ENCODE measurements at regions not wholly inside any gene's neighbourhood (a gene's known extent, or its start where the extent isn't known, plus 50 kb on each side); places are given as distances from the start of the nearest gene placed in this dataset.

- DNase-seq = no peak
- Histone ChIP-seq H3K9me3 (peaks cover 0 to 4% (median 0%) of the 10 kb centered on the region in 4 donors), H3K4me1 (no peaks in the 10 kb centered on the region)
Observed at GRCh38 chr3:10560060-10560861, 54.9 kb upstream of the ATP2B2 start.

DNA sequence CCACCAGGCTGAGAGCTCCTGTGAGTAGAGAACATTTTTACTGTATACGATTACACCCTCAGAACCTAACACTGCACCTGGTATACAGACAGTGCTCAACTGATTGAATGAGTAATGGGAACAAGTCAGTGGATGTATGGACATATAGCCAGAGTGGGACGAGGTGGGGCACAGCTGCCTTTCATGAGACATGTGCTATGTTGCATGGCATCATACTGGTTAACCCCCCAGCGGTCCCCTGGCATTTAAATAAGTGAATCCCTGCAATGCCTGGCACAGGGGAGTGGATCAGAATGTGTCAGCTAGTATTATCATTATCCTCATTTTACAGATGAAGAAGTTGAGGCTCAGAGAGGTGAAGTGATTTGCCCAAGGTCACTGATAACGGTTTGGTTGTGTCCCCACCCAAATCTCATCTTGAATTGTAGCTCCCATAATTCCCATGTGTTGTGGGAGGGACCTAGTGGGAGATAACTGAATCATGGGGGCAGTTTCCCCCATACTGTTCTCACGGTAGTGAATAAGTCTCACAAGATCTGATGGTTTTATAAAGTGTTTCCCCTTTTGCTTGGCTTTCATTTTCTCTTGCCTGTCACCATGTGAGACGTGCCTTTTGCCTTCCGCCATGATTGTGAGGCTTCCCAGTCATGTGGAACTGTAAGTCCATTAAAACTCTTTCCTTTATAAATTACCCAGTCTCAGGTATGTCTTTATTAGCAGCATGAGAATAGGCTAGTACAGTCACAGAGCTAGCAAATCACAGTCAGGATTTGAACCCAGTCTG is 56.0 kb upstream of the ATP2B2 start:
- no peak for DNase-seq
- no peaks in the 10 kb centered on the region for H3K27me3 ChIP-seq
- no peak overlapping the region for H3K4me3 ChIP-seq
- H3K27ac ChIP-seq = no peak overlapping the region
- H3K36me3 ChIP-seq = no peaks in the 10 kb centered on the region
- peaks cover 0 to 4% (median 0%) of the 10 kb centered on the region in 4 donors for H3K9me3 ChIP-seq
- no peak for TF ChIP-seq POLR2A (IDR thresholded peaks at IDR 0.05)
- TF ChIP-seq, protein P1, sequence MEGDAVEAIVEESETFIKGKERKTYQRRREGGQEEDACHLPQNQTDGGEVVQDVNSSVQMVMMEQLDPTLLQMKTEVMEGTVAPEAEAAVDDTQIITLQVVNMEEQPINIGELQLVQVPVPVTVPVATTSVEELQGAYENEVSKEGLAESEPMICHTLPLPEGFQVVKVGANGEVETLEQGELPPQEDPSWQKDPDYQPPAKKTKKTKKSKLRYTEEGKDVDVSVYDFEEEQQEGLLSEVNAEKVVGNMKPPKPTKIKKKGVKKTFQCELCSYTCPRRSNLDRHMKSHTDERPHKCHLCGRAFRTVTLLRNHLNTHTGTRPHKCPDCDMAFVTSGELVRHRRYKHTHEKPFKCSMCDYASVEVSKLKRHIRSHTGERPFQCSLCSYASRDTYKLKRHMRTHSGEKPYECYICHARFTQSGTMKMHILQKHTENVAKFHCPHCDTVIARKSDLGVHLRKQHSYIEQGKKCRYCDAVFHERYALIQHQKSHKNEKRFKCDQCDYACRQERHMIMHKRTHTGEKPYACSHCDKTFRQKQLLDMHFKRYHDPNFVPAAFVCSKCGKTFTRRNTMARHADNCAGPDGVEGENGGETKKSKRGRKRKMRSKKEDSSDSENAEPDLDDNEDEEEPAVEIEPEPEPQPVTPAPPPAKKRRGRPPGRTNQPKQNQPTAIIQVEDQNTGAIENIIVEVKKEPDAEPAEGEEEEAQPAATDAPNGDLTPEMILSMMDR (IDR thresholded peaks at IDR 0.05) = no peak
- H3K4me1 ChIP-seq = no peaks in the 10 kb centered on the region

More at GRCh38 chr3:10560060-10560861, 54.9 kb upstream of the ATP2B2 start:
- no peaks in the 10 kb centered on the region for H3K27me3 ChIP-seq
- H3K4me3 ChIP-seq = no peak overlapping the region
- TF ChIP-seq, protein P1 (IDR thresholded peaks at IDR 0.05) = no peak
- TF ChIP-seq POLR2A (IDR thresholded peaks at IDR 0.05) = no peak
- H3K27ac ChIP-seq = no peak overlapping the region
- H3K36me3 ChIP-seq = no peaks in the 10 kb centered on the region

- DNase-seq = no peak
- TF ChIP-seq, protein P1 (IDR thresholded peaks at IDR 0.05) = no peak
- no peak for TF ChIP-seq POLR2A (IDR thresholded peaks at IDR 0.05)
- Histone ChIP-seq H3K27me3 (no peaks in the 10 kb centered on the region), H3K4me3 (no peak overlapping the region), H3K27ac (no peak overlapping the region), H3K36me3 (no peaks in the 10 kb centered on the region), H3K4me1 (no peaks in the 10 kb centered on the region), H3K9me3 (peaks cover 0 to 4% (median 0%) of the 10 kb centered on the region in 4 donors)
Observed at GRCh38 chr3:10561946-10562560, 56.7 kb upstream of the ATP2B2 start.

DNA sequence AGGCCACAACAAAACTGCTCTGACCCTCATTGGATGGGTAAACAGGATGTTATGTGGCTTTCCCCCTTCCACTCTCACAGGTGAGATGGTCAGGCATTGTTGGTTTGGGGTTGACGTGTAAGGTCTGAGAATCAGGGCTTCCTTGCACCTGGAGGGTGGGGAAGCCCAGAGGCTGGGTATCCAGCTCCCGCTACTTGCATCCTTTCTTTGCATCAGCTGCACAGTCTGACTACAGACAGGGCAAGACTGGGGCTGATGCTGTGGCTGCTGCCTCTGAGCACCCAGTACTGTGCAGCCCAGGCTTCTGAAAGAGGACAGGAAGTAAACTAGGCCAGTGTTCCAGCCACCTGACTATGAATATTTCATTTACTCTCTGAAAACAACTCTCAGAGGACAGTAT is 58.0 kb upstream of the ATP2B2 start:
- TF ChIP-seq, protein P1 (IDR thresholded peaks at IDR 0.05) = no peak
- TF ChIP-seq POLR2A (IDR thresholded peaks at IDR 0.05) = no peak
- DNase-seq = no peak

GRCh38 chr3:10565814-10566213 is 60.4 kb upstream of the ATP2B2 start:
- Histone ChIP-seq H3K27me3 (no peaks in the 10 kb centered on the region), H3K9me3 (peaks cover 0 to 4% (median 0%) of the 10 kb centered on the region in 4 donors), H3K36me3 (no peaks in the 10 kb centered on the region), H3K27ac (no peak overlapping the region), H3K4me1 (no peaks in the 10 kb centered on the region), H3K4me3 (no peak overlapping the region)
- no peak for DNase-seq
- TF ChIP-seq, protein P1 (IDR thresholded peaks at IDR 0.05) = no peak
- no peak for TF ChIP-seq POLR2A (IDR thresholded peaks at IDR 0.05)

More for the DNA sequence above, 58.0 kb upstream of the ATP2B2 start:
- H3K36me3 ChIP-seq = no peaks in the 10 kb centered on the region
- H3K4me3 ChIP-seq = no peak overlapping the region
- H3K4me1 ChIP-seq = no peaks in the 10 kb centered on the region
- H3K9me3 ChIP-seq = peaks cover 0 to 4% (median 0%) of the 10 kb centered on the region in 4 donors
- no peak overlapping the region for H3K27ac ChIP-seq
- no peaks in the 10 kb centered on the region for H3K27me3 ChIP-seq

Data from Peyer's patch (tissue), 4 donors.